ENCODE measurements at regions not wholly inside any gene's neighbourhood (a gene's known extent, or its start where the extent isn't known, plus 50 kb on each side); places are given as distances from the start of the nearest gene placed in this dataset.
"Not testable (repeated sequence)": the region's sequence is repeated elsewhere in the genome, so short reads cannot be mapped to it uniquely, and the experiment has no call there.

DNA sequence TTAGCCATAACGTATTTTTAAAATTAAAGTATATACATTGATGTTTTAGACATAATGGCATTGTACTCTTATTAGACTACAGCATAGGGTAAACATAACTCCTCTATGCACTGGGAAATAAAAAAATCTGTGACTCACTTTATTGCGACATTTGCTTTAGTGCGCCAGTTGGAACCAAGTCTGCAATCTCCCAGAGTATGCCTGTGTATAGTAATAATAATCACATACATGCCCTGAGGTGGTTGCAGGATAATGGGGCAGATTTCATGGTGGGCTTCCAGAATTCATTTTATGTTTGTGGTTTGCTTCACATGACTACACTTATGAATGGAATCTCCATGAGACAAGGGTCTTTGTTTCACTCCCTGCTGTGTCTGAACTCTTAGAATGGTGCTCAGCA lies 66.9 kb upstream of the N4BP1 start:
- DNase-seq (no peak), ATAC-seq (no peak)

DNA sequence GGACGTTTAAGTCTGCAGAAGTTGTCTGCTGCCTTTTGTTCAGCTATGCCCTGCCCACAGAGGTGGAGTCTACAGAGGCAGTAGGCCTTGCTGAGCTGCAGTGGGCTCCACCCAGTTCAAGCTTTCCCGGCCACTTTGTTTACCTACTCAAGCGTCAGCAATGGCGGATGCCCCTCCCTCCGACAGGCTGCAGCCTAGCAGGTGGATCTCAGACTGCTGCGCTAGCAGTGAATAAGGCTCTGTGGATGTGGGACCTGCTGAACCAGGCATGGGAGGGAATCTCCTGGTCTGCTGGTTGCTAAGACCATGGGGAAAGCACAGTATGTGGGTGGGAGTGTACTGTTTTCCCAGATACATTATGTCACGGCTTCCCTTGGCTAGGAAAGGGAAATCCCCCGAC lies 58.2 kb upstream of the N4BP1 start:
- ATAC-seq, DNase-seq: not testable (repeated sequence)

DNA sequence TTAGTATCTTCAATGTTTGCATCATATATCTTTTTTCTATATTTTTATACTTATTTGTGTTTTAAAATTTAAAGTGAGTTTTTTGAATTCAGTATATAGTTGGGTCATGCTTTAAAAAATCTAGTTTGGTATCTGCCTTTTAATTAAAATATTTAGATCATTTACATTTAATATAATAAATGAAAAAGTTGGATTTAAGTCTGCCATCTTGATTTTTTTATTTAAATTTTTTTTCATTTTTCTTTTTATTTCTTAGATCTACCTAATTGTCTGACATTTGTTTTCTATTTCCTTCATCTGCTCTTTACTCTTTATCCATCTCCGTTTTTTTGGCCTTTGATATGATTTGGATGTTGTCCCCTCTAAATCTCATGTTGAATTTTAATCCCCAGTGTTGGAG lies 50.0 kb upstream of the N4BP1 start:
- ATAC-seq: no peak
- DNase-seq: no peak

Measured in stimulated activated naive CD8-positive, alpha-beta T cell treated with anti-CD3 and anti-CD28 coated beads, Interleukin-15, Interleukin-2, amounts not matched to agents 100 U/mL and 50 U/mL, for 24 hours (primary cell).